Testis (tissue), 2 donors: ENCODE measurements at regions not wholly inside any gene's neighbourhood (a gene's known extent, or its start where the extent isn't known, plus 50 kb on each side); places are given as distances from the start of the nearest gene placed in this dataset.

Source experiments
- POLR2A ChIP-seq: fragments of 450-650 bp; IDR thresholded peaks from one replicate; pipeline ENCODE4 v1.6.1; 2017; ENCODE audit warnings: antibody characterized with exemption, mild to moderate bottlenecking, moderate library complexity
- TF ChIP-seq, protein P1 (sequence below), 3 experiments: fragments of 450-650 bp in 2 of 3; fragments of 200-600 bp in 1 of 3; sonication (generic) in 1 of 3; IDR thresholded peaks; one replicate each; pipeline ENCODE4 v1.5.1; 2016 to 2019; ENCODE audit warnings: antibody characterized with exemption in 3 of 3, mild to moderate bottlenecking in 2 of 3, moderate library complexity in 1 of 3

DNA sequence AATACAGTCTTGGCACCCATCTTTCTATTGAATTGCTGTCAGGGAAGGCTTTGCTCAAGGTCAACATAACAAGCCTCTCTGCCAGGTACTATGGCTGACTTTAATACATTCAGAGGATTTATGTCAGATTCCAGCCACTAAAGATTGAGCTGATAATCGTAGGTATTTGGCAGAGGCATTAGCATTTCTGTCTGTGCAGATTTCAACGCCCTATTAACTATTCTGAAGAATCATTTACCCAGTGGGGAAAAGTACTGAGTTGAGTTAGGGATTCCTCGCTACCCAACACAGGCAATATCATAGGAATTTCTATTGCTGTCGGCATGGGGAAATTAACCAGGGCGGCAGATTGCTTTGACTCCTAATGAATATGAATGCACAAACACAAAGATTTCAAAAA, 233.7 kb upstream of the SPTLC3 start:
- TF ChIP-seq, protein P1, sequence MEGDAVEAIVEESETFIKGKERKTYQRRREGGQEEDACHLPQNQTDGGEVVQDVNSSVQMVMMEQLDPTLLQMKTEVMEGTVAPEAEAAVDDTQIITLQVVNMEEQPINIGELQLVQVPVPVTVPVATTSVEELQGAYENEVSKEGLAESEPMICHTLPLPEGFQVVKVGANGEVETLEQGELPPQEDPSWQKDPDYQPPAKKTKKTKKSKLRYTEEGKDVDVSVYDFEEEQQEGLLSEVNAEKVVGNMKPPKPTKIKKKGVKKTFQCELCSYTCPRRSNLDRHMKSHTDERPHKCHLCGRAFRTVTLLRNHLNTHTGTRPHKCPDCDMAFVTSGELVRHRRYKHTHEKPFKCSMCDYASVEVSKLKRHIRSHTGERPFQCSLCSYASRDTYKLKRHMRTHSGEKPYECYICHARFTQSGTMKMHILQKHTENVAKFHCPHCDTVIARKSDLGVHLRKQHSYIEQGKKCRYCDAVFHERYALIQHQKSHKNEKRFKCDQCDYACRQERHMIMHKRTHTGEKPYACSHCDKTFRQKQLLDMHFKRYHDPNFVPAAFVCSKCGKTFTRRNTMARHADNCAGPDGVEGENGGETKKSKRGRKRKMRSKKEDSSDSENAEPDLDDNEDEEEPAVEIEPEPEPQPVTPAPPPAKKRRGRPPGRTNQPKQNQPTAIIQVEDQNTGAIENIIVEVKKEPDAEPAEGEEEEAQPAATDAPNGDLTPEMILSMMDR (IDR thresholded peaks at IDR 0.05), result no peak
- no peak for TF ChIP-seq POLR2A
